LNCaP clone FGC (cell line): ENCODE measurements at regions not wholly inside any gene's neighbourhood (a gene's known extent, or its start where the extent isn't known, plus 50 kb on each side); places are given as distances from the start of the nearest gene placed in this dataset.

ENCODE experiments used
- DNase-seq: peaks from one replicate; pipeline ENCODE4 v3.0.0-alpha.2; 2011; ENCODE audit warnings: low read depth
- H3K4me3 ChIP-seq: 2 replicates; pipeline ENCODE4 v1.5.1; 2011; ENCODE audit warnings: mild to moderate bottlenecking, low read depth, low read length, control low read depth
- TF ChIP-seq, protein P1 (sequence below): IDR thresholded peaks from 2 replicates; pipeline ENCODE4 v1.5.1; 2012; ENCODE audit warnings: mild to moderate bottlenecking; ENCODE audit not compliant: control insufficient read depth, insufficient read depth; ENCODE audit errors: extremely low read depth

DNA sequence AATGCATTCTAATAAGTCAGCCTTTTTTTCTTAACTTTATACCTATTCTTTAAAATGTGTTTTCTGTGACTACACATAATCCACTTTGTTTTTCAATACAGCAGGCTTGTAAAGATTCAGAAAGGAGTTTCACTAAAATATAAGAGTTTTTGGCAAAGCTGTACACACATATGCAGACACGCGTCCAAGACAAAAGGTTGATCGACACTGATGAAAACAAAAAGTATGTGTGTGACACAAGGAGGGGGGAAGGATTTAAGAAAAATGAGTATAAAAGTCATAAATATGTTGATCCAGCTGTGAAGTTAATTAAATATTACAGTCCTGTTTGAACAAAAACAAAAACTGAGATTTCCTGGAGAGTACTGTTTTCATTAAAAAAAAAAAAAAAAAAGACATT, 294.5 kb upstream of the RARB start:
- no peak for DNase-seq
- no peak overlapping the region for H3K4me3 ChIP-seq
- TF ChIP-seq, protein P1, sequence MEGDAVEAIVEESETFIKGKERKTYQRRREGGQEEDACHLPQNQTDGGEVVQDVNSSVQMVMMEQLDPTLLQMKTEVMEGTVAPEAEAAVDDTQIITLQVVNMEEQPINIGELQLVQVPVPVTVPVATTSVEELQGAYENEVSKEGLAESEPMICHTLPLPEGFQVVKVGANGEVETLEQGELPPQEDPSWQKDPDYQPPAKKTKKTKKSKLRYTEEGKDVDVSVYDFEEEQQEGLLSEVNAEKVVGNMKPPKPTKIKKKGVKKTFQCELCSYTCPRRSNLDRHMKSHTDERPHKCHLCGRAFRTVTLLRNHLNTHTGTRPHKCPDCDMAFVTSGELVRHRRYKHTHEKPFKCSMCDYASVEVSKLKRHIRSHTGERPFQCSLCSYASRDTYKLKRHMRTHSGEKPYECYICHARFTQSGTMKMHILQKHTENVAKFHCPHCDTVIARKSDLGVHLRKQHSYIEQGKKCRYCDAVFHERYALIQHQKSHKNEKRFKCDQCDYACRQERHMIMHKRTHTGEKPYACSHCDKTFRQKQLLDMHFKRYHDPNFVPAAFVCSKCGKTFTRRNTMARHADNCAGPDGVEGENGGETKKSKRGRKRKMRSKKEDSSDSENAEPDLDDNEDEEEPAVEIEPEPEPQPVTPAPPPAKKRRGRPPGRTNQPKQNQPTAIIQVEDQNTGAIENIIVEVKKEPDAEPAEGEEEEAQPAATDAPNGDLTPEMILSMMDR: no peak

DNA sequence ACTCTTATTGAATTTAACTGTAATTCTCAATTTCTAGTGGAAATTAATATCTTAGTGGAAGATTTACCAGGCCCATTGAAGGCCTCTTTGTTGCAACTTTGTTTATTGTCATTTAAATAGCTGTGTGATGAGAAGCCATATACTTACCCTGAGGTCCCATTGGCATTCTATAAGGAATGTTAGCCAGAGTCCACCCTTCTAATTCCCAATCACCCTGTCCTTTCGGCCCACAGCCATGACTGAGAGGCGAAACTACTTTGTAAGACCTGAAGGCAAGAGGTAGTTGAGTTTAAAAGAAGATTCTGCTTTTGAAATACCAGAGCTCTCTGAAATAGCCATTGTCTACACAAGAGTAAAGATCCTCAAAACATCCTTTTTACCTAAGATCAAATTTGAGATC, 290.5 kb upstream of the RARB start:
- no peak overlapping the region for H3K4me3 ChIP-seq
- no peak for DNase-seq
- TF ChIP-seq, protein P1: no peak

DNA sequence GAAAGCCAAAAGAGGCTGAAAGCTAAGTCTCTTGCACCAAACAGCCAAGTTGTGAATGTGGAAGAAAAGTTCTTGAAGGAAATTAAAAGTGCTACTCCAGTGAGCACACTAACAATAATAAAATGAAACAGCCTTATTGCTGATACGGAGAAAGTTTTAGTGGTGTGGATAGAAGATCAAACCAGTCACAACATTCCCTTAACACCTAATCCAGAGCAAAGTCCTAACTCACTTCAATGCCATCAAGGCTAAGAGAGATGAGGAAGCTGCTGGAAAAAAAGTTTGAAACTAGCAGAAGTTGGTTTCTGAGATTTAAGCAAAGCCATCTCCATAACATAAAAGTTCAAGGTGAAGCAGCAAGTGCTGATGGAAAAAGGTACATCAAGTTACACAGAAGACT, 288.8 kb upstream of the RARB start:
- H3K4me3 ChIP-seq: no peak overlapping the region
- TF ChIP-seq, protein P1: no peak
- no peak for DNase-seq

DNA sequence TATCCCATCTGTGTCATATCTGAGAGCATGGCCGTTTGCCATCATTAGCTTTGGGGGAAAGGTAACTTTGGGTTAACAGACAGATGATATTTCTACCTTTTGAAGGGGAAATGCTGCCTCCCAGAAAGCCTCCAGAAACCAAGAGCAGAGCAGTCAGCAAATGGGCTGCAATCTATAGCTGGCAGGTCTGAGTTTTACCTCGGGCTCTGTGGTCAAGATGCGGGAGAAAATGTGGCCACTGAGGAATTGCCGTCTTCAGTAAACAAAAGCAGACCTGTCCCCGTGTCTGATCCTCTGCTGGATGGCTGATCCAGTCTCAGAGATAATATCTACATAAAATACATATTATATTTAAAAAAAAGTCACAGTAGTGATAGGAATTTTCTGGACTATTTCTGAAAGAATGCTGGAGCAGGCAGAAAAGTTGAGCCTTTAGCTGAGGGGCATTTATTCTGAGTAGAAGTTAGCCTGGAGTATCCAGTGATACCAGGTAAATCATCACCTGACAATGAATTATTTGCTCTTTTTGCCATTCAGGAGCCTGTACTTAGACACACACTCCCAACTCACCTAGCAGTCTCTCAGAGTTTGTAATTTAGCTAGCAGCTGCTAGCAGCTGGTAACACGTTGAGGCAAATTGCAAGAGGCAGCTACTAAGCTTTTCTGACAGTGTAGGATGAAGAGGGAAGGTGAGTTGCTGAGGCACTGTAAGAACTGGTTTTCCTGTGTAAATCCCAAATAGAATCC, 285.3 kb upstream of the RARB start:
- no peak for DNase-seq
- TF ChIP-seq, protein P1: no peak

DNA sequence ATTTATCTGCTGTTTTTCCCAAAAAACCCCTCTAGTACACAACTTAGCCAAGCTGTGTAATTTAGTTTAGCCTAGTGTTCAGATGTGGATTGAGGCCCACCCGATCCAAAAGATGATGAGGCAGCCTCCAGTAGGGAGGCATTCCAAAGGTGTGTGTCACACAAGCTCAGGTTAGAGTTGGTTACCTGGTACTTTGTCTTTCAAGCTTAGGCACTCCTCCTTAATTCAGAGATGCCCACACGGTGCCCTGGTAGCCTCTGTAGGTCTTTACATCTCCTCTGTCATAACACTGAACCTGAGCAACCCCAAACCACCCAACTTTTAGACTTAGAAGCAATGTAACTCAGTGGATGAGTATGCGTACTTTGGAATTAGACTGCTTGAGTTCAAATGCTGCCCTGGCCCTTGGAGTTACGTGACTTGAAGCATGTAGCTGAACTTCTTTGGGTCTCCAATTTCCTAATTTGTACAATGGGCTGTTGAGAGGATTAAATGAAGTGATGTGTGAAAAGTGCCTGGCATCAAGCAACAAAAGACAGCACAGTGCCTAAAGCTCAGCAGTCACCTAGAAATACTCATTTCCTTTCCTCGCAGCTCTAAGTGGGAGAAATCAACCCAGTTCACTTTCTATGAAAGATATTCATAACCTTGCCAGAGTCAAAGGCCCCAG, 284.6 kb upstream of the RARB start:
- H3K4me3 ChIP-seq: no peak overlapping the region
- DNase-seq: no peak
- TF ChIP-seq, protein P1: no peak

More for the DNA sequence above, 285.3 kb upstream of the RARB start:
- H3K4me3 ChIP-seq: no peak overlapping the region

DNA sequence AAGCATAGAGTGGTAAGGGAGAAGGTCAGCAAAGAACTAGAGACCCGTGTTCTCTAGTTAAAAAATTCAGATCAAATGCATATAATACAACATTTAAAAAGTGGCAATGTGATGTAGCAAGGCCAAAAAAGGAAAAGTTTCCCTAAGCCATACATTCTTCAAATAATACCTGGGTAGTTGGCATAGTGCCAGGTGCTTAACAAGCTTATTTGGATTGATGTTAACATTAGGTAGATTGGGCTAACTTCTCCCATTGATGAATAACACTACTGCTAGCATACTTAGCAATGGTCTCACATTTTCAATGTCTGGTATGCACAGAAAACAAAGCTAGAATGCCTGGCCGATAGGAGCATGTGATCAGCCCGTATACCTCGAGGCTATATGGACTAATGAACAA, 283.6 kb upstream of the RARB start:
- TF ChIP-seq, protein P1: no peak
- no peak overlapping the region for H3K4me3 ChIP-seq
- DNase-seq: no peak
